CD4-positive, alpha-beta T cell (primary cell): ENCODE measurements at regions not wholly inside any gene's neighbourhood (a gene's known extent, or its start where the extent isn't known, plus 50 kb on each side); places are given as distances from the start of the nearest gene placed in this dataset.

Source experiments
- ATAC-seq: fragments of 200-7000 bp; cut with Tn5 transposase; one replicate; pipeline ENCODE4 v1.10.0; 2022; ENCODE audit warnings: mild to moderate bottlenecking; ENCODE audit not compliant: poor library complexity
- CTCF ChIA-PET: fragments of 350-600 bp; sonication (Branson Sonifier 250); formaldehyde crosslinking; loops from one replicate; lab custom pipeline; 2021; ENCODE audit warnings: antibody characterized with exemption, inconsistent platforms; lab: Charles Lee
- POLR2A ChIA-PET: fragments of 350-600 bp; sonication (Branson Sonifier 250); formaldehyde crosslinking; loops from one replicate; lab custom pipeline; 2021; ENCODE audit warnings: antibody characterized with exemption, inconsistent platforms; lab: Charles Lee
- DNase-seq, 14 experiments: peaks; one replicate each; pipeline ENCODE4 v3.0.0-alpha.2; 2013 to 2020; ENCODE audit warnings: mixed read lengths in 2 of 14
- H3K27ac ChIP-seq, 2 donors: one replicate each; pipeline versions ENCODE4 v1.5.1 to v1.7.0; 2013; ENCODE audit warnings: low read length in 2 of 2, low read depth in 1 of 2, mild to moderate bottlenecking in 1 of 2
- H3K27me3 ChIP-seq, 2 experiments: 1 replicate in 1 of 2; 2 replicates in 1 of 2; pipeline versions ENCODE4 v1.6.1 to v1.7.0; 2013; ENCODE audit warnings: low read length in 2 of 2, control low read depth in 1 of 2, mild to moderate bottlenecking in 1 of 2, moderate library complexity in 1 of 2; ENCODE audit not compliant: insufficient read depth in 2 of 2, control insufficient read depth in 1 of 2
- H3K36me3 ChIP-seq: one replicate; pipeline ENCODE4 v1.6.1; 2013; ENCODE audit warnings: low read length, control low read depth; ENCODE audit not compliant: insufficient read depth
- H3K4me1 ChIP-seq: one replicate; pipeline ENCODE4 v1.6.1; 2013; ENCODE audit warnings: low read length, control low read depth; ENCODE audit not compliant: insufficient read depth
- H3K4me3 ChIP-seq: one replicate; pipeline ENCODE4 v1.5.1; 2013; ENCODE audit warnings: mild to moderate bottlenecking, low read length, moderate library complexity
- H3K9me3 ChIP-seq, 2 experiments: 1 replicate in 1 of 2; 2 replicates in 1 of 2; pipeline versions ENCODE4 v1.6.1 to v1.7.0; 2013; ENCODE audit warnings: low read length in 2 of 2, mild to moderate bottlenecking in 2 of 2, control low read depth in 1 of 2, moderate library complexity in 1 of 2; ENCODE audit not compliant: control insufficient read depth in 1 of 2, insufficient read depth in 1 of 2
- H3K27ac Mint-ChIP-seq: one replicate; pipeline ENCODE4 v1.8.0; 2020; ENCODE audit warnings: mixed read lengths
- H3K27me3 Mint-ChIP-seq: one replicate; pipeline ENCODE4 v1.8.0; 2021; ENCODE audit warnings: mixed read lengths
- H3K36me3 Mint-ChIP-seq: one replicate; pipeline ENCODE4 v1.8.0; 2021; ENCODE audit warnings: low read depth, mixed read lengths
- H3K4me1 Mint-ChIP-seq: one replicate; pipeline ENCODE4 v1.8.0; 2021; ENCODE audit warnings: low read depth, mixed read lengths
- H3K4me3 Mint-ChIP-seq: one replicate; pipeline ENCODE4 v1.8.0; 2020; ENCODE audit warnings: mild to moderate bottlenecking, mixed read lengths
- H3K9me3 Mint-ChIP-seq: one replicate; pipeline ENCODE4 v1.8.0; 2020; ENCODE audit warnings: mixed read lengths
- CTCF ChIP-seq: fragments of 200-600 bp; IDR thresholded peaks from one replicate; pipeline ENCODE4 v1.8.0; 2022; ENCODE audit warnings: antibody characterized with exemption, mild to moderate bottlenecking
- intact Hi-C, 2 experiments: fragments of 100-400 bp; cut with DNase I in 1 of 2; cut with micrococcal nuclease in 1 of 2; formaldehyde crosslinking; loops; one replicate each; pipeline versions ENCODE4 v1.15.1 to v1.9.0; 2023 to 2025; cut with DNase I, micrococcal nuclease

GRCh38 chr3:182172534-182172933, 460.8 kb downstream of the SOX2 start:
- Mint-ChIP-seq H3K27me3 (no peaks in the 10 kb centered on the region), H3K9me3 (peaks cover 2% of the 10 kb centered on the region), H3K4me3 (no peak overlapping the region), H3K27ac (no peak overlapping the region), H3K4me1 (no peaks in the 10 kb centered on the region), H3K36me3 (no peaks in the 10 kb centered on the region)
- Histone ChIP-seq H3K27ac (no peak overlapping the region), H3K4me1 (no peaks in the 10 kb centered on the region), H3K36me3 (no peaks in the 10 kb centered on the region), H3K4me3 (no peak overlapping the region), H3K27me3 (no peaks in the 10 kb centered on the region), H3K9me3 (peaks cover 0 to 3% of the 10 kb centered on the region in 2 experiments)
- intact Hi-C loops = no loop called here
- TF ChIP-seq CTCF = no peak
- CTCF ChIA-PET = no interaction called here
- ATAC-seq (no peak), DNase-seq (no peak)
- POLR2A ChIA-PET = no interaction called here

- no peak for TF ChIP-seq CTCF
- Mint-ChIP-seq H3K36me3 (no peaks in the 10 kb centered on the region), H3K27me3 (no peaks in the 10 kb centered on the region), H3K27ac (no peak overlapping the region), H3K4me1 (no peaks in the 10 kb centered on the region), H3K9me3 (peaks cover 2% of the 10 kb centered on the region), H3K4me3 (no peak overlapping the region)
- no peak for ATAC-seq
- ChIA-PET POLR2A (no interaction called here), CTCF (no interaction called here)
- no peak overlapping the region for H3K4me3 ChIP-seq
- no peaks in the 10 kb centered on the region for H3K27me3 ChIP-seq
- H3K27ac ChIP-seq = no peak overlapping the region
- intact Hi-C loops = no loop called here
- no peaks in the 10 kb centered on the region for H3K4me1 ChIP-seq
- no peaks in the 10 kb centered on the region for H3K36me3 ChIP-seq
- H3K9me3 ChIP-seq = peaks cover 0 to 6% of the 10 kb centered on the region in 2 experiments
- DNase-seq = no peak
These were observed 466.9 kb downstream of the SOX2 start for GRCh38 chr3:182178488-182179200.

- Histone ChIP-seq H3K36me3 (no peaks in the 10 kb centered on the region), H3K4me3 (no peak overlapping the region), H3K4me1 (no peaks in the 10 kb centered on the region), H3K27me3 (no peaks in the 10 kb centered on the region), H3K27ac (no peak overlapping the region), H3K9me3 (peaks cover 0 to 6% of the 10 kb centered on the region in 2 experiments)
- Mint-ChIP-seq H3K4me3 (no peak overlapping the region), H3K9me3 (peaks cover 2% of the 10 kb centered on the region), H3K27me3 (no peaks in the 10 kb centered on the region), H3K27ac (no peak overlapping the region), H3K36me3 (no peaks in the 10 kb centered on the region), H3K4me1 (no peaks in the 10 kb centered on the region)
- CTCF ChIA-PET = no interaction called here
- POLR2A ChIA-PET = no interaction called here
- ATAC-seq (no peak), DNase-seq (no peak)
- TF ChIP-seq CTCF = no peak
- intact Hi-C loops = no loop called here
These were observed 467.9 kb downstream of the SOX2 start for GRCh38 chr3:182179631-182180030.
